HCT116 (cell line): ENCODE measurements at regions not wholly inside any gene's neighbourhood (a gene's known extent, or its start where the extent isn't known, plus 50 kb on each side); places are given as distances from the start of the nearest gene placed in this dataset.

ENCODE experiments used
- ATAC-seq: fragments of 200-7000 bp; cut with Tn5 transposase; 2 replicates; pipeline ENCODE4 v1.9.1; 2020; ENCODE audit warnings: mild to moderate bottlenecking, moderate library complexity
- BruUV-seq: library from RNA; stranded (reverse); fragments of 400-500 nt; replicated peaks from 2 replicates; lab custom pipeline; 2021; lab: Mats Ljungman, UMichigan
- CTCF ChIA-PET: fragments of 300-600 bp; sonication (Branson Sonifier 250); formaldehyde crosslinking; loops from one replicate; lab custom pipeline; 2021; ENCODE audit warnings: antibody characterized with exemption; lab: Charles Lee
- POLR2A ChIA-PET: fragments of 300-600, 350-600 bp; sonication (Branson Sonifier 250); formaldehyde crosslinking; loops from one replicate; lab custom pipeline; 2021; ENCODE audit warnings: antibody characterized with exemption; lab: Charles Lee
- RAD21 ChIA-PET, 2 experiments: fragments of 300-600 bp; sonication (Branson Sonifier 250); formaldehyde crosslinking; loops; one replicate each; lab custom pipeline; 2023; ENCODE audit warnings: low total read pairs in 2 of 2; ENCODE audit not compliant: uncharacterized antibody in 2 of 2, unreplicated experiment in 2 of 2, low non-redundant PET in 1 of 2; lab: Charles Lee
- DNase-seq: peaks from one replicate; pipeline ENCODE4 v3.0.0-alpha.2; 2010; ENCODE audit warnings: low read depth, low spot score
- H2AFZ ChIP-seq: fragments of 200-600 bp; shearing (Covaris generic), sonication (generic); 2 replicates; pipeline ENCODE4 v1.6.1; 2017; ENCODE audit warnings: low read depth, mixed run types, mixed read lengths, antibody characterized with exemption, low read length; ENCODE audit not compliant: poor library complexity, severe bottlenecking
- H3K27ac ChIP-seq: 2 replicates; pipeline ENCODE4 v1.5.1; 2012; ENCODE audit warnings: low read depth, low read length
- H3K27me3 ChIP-seq: fragments of 200-600 bp; sonication (generic); 2 replicates; pipeline ENCODE4 v1.6.1; 2016; ENCODE audit warnings: mixed run types, low read length, mixed read lengths; ENCODE audit not compliant: insufficient read depth
- H3K36me3 ChIP-seq, 2 experiments: fragments of 200-500 bp in 1 of 2; fragments of 200-600 bp in 1 of 2; sonication (Bioruptor generic) in 1 of 2; sonication (generic) in 1 of 2; 2 replicates each; pipeline versions ENCODE4 v1.5.1 to v1.6.1; 2014 to 2016; ENCODE audit warnings: low read length in 2 of 2, inconsistent platforms in 1 of 2, mixed read lengths in 1 of 2, mixed run types in 1 of 2; ENCODE audit not compliant: insufficient read depth in 2 of 2, control insufficient read depth in 1 of 2
- H3K4me1 ChIP-seq, 2 experiments: fragments of 200-600 bp in 1 of 2; sonication (generic) in 1 of 2; 2 replicates each; pipeline versions ENCODE4 v1.5.1 to v1.6.1; 2012 to 2017; ENCODE audit warnings: low read length in 2 of 2, inconsistent platforms in 1 of 2, mild to moderate bottlenecking in 1 of 2, mixed read lengths in 1 of 2, mixed run types in 1 of 2, moderate library complexity in 1 of 2; ENCODE audit not compliant: insufficient read depth in 2 of 2, control insufficient read depth in 1 of 2
- H3K4me2 ChIP-seq: fragments of 200-600 bp; sonication (generic); 2 replicates; pipeline ENCODE4 v1.6.1; 2017; ENCODE audit warnings: mixed run types, low read length, mixed read lengths
- H3K4me3 ChIP-seq, 2 experiments: fragments of 200-600 bp in 1 of 2; sonication (generic) in 1 of 2; replicated peaks in 1 of 2; 2 replicates each; pipeline ENCODE4 v1.5.1; 2011 to 2016; ENCODE audit warnings: low read length in 2 of 2, control low read depth in 1 of 2, low read depth in 1 of 2, mild to moderate bottlenecking in 1 of 2, mixed read lengths in 1 of 2, mixed run types in 1 of 2
- H3K79me2 ChIP-seq: fragments of 200-600 bp; sonication (generic); 2 replicates; pipeline ENCODE4 v1.6.1; 2017; ENCODE audit warnings: mild to moderate bottlenecking, mixed run types, low read length, moderate library complexity, mixed read lengths; ENCODE audit not compliant: insufficient read depth
- H3K9ac ChIP-seq: fragments of 200-600 bp; sonication (generic); 2 replicates; pipeline ENCODE4 v1.6.1; 2016; ENCODE audit warnings: low read length, mixed read lengths
- H3K9me2 ChIP-seq: fragments of 200-600 bp; sonication (generic), shearing (Covaris generic); 2 replicates; pipeline ENCODE4 v1.6.1; 2017; ENCODE audit warnings: mixed run types, mild to moderate bottlenecking, moderate library complexity; ENCODE audit not compliant: insufficient read depth
- H3K9me3 ChIP-seq, 2 experiments: fragments of 200-500 bp in 1 of 2; fragments of 200-600 bp in 1 of 2; sonication (Bioruptor generic) in 1 of 2; sonication (generic) in 1 of 2; 2 replicates each; pipeline ENCODE4 v1.6.1; 2014 to 2017; ENCODE audit warnings: low read length in 2 of 2, mixed read lengths in 2 of 2, inconsistent platforms in 1 of 2, low read depth in 1 of 2, mild to moderate bottlenecking in 1 of 2, mixed run types in 1 of 2, moderate library complexity in 1 of 2; ENCODE audit not compliant: control insufficient read depth in 1 of 2, insufficient read depth in 1 of 2
- H4K20me1 ChIP-seq: fragments of 200-600 bp; sonication (generic), shearing (Covaris generic); 2 replicates; pipeline ENCODE4 v1.6.1; 2017; ENCODE audit warnings: mixed run types, mild to moderate bottlenecking, moderate library complexity; ENCODE audit not compliant: insufficient read depth
- CBX3 ChIP-seq: IDR thresholded peaks from 2 replicates; pipeline ENCODE4 v1.6.1; 2012; ENCODE audit warnings: low read depth
- CEBPB ChIP-seq: IDR thresholded peaks from 2 replicates; pipeline ENCODE4 v1.6.1; 2012; ENCODE audit warnings: low read depth
- CTCF ChIP-seq, 3 experiments: fragments of 200-600 bp in 1 of 3; sonication (generic) in 1 of 3; IDR thresholded peaks in 2 of 3; conservative IDR thresholded peaks in 1 of 3; 2 replicates each; pipeline ENCODE4 v1.5.1; 2012 to 2017; ENCODE audit warnings: low read depth in 2 of 3, low read length in 2 of 3, antibody characterized with exemption in 1 of 3, borderline replicate concordance in 1 of 3, control low read depth in 1 of 3, mild to moderate bottlenecking in 1 of 3, mixed read lengths in 1 of 3, mixed run types in 1 of 3, moderate library complexity in 1 of 3; ENCODE audit not compliant: insufficient read depth in 1 of 3
- EGR1 ChIP-seq: IDR thresholded peaks from 2 replicates; pipeline ENCODE4 v1.6.1; 2012; ENCODE audit warnings: low read depth
- ELF1 ChIP-seq: IDR thresholded peaks from 2 replicates; pipeline ENCODE4 v1.6.1; 2012; ENCODE audit warnings: low read depth, borderline replicate concordance
- EZH2 ChIP-seq: fragments of 200-600 bp; sonication (generic); IDR thresholded peaks from 2 replicates; pipeline ENCODE4 v1.6.1; 2017; ENCODE audit warnings: antibody characterized with exemption, mixed run types
- FOSL1 ChIP-seq: IDR thresholded peaks from 2 replicates; pipeline ENCODE4 v1.6.1; 2012; ENCODE audit warnings: low read depth
- JUND ChIP-seq: IDR thresholded peaks from 2 replicates; pipeline ENCODE4 v1.6.1; 2012
- POLR2A ChIP-seq: IDR thresholded peaks from 2 replicates; pipeline ENCODE4 v1.7.0; 2011; ENCODE audit warnings: borderline replicate concordance; ENCODE audit not compliant: insufficient read depth, insufficient read length; ENCODE audit errors: extremely low read depth
- RAD21 ChIP-seq: IDR thresholded peaks from 2 replicates; pipeline ENCODE4 v1.6.1; 2012; ENCODE audit warnings: low read depth, mild to moderate bottlenecking
- SIN3A ChIP-seq: IDR thresholded peaks from 2 replicates; pipeline ENCODE4 v1.6.1; 2012; ENCODE audit warnings: low read depth
- SP1 ChIP-seq: IDR thresholded peaks from 2 replicates; pipeline ENCODE4 v1.6.1; 2012; ENCODE audit warnings: low read depth
- SRF ChIP-seq: IDR thresholded peaks from 2 replicates; pipeline ENCODE4 v1.6.1; 2012; ENCODE audit warnings: low read depth
- ZFX ChIP-seq: fragments of 450-650 bp; IDR thresholded peaks from 2 replicates; pipeline ENCODE4 v1.6.1; 2017
- ZNF274 ChIP-seq: fragments of 200-500 bp; sonication (Bioruptor generic); IDR thresholded peaks from 2 replicates; pipeline ENCODE4 v1.6.1; 2014; ENCODE audit warnings: mild to moderate bottlenecking, low read depth, low read length, inconsistent platforms
- intact Hi-C: fragments of 100-400 bp; cut with micrococcal nuclease; formaldehyde crosslinking; loops from 2 replicates; pipeline ENCODE4 v1.10.0; 2022
- TF ChIP-seq, protein P1 (sequence below): IDR thresholded peaks from 2 replicates; pipeline ENCODE4 v1.6.1; 2011; ENCODE audit warnings: mild to moderate bottlenecking, low read length, moderate library complexity; ENCODE audit not compliant: insufficient replicate concordance; ENCODE audit errors: extremely low read depth

GRCh38 chr13:33510350-33510970, 224.9 kb upstream of the STARD13 start:
- TF ChIP-seq EGR1 (no peak), CBX3 (no peak), JUND (no peak), SIN3A (no peak), FOSL1 (no peak), CTCF (IDR thresholded peaks at IDR 0.05 in 2 of 3, conservative IDR thresholded peaks at IDR 0.05 in 1 of 3; ENCODE audit: borderline replicate concordance in 1 of 3, insufficient read depth in 1 of 3, low read depth in 2 of 3, low read length in 2 of 3) (no peak), SRF (no peak), ZNF274 (no peak), CEBPB (no peak), EZH2 (no peak), ELF1 (no peak), RAD21 (no peak), POLR2A (no peak), ZFX (no peak), SP1 (no peak)
- TF ChIP-seq, protein P1, sequence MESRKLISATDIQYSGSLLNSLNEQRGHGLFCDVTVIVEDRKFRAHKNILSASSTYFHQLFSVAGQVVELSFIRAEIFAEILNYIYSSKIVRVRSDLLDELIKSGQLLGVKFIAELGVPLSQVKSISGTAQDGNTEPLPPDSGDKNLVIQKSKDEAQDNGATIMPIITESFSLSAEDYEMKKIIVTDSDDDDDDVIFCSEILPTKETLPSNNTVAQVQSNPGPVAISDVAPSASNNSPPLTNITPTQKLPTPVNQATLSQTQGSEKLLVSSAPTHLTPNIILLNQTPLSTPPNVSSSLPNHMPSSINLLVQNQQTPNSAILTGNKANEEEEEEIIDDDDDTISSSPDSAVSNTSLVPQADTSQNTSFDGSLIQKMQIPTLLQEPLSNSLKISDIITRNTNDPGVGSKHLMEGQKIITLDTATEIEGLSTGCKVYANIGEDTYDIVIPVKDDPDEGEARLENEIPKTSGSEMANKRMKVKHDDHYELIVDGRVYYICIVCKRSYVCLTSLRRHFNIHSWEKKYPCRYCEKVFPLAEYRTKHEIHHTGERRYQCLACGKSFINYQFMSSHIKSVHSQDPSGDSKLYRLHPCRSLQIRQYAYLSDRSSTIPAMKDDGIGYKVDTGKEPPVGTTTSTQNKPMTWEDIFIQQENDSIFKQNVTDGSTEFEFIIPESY, result no peak
- intact Hi-C loops, result no loop called here
- ATAC-seq, result no peak
- ChIA-PET RAD21 (no interaction called here), POLR2A (interaction anchor here (0.6 kb wide), 1 partner anchor 950 kb away, joined by 4 read pairs; no protein-coding TSS in a partner anchor), CTCF (interaction anchor here (1.4 kb wide), 1 partner anchor 32 kb away, joined by 5 read pairs; no protein-coding TSS in a partner anchor)
- no peak overlapping the region for H3K4me2 ChIP-seq
- no peak overlapping the region for H2AFZ ChIP-seq
- no peak overlapping the region for H3K27ac ChIP-seq
- no peaks in the 10 kb centered on the region for H3K9me3 ChIP-seq
- no TSS peak for BruUV-seq
- H3K36me3 ChIP-seq, result no peaks in the 10 kb centered on the region
- no peaks in the 10 kb centered on the region for H3K27me3 ChIP-seq
- H3K4me3 ChIP-seq, result no peak overlapping the region
- H3K9ac ChIP-seq, result no peak overlapping the region
- no peaks in the 10 kb centered on the region for H3K4me1 ChIP-seq
- no peak for DNase-seq
- H3K9me2 ChIP-seq, result no peaks in the 10 kb centered on the region
- no peaks in the 10 kb centered on the region for H4K20me1 ChIP-seq
- H3K79me2 ChIP-seq, result no peaks in the 10 kb centered on the region
